ENCODE measurements at regions not wholly inside any gene's neighbourhood (a gene's known extent, or its start where the extent isn't known, plus 50 kb on each side); places are given as distances from the start of the nearest gene placed in this dataset.

DNA sequence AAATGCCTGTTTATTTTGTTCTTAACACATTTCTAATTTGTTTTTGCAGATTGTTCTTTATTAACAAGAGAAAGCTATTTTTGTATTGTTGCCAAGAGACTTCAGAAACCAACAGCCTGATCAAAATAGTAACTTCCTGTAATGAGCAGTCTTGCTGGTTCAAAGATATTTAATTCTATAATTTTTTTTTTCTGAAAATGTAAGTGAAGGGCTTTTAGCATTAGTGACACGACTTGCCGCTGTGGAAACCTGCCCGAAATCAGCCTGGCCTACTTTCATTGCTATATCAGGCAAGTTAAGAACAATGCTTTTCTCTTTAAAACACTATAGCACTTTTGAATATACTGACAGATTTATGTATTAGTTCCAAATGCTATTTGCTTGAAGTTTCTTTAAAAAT is 374.3 kb downstream of the EFNB2 start:
- DNase-seq: no peak

DNA sequence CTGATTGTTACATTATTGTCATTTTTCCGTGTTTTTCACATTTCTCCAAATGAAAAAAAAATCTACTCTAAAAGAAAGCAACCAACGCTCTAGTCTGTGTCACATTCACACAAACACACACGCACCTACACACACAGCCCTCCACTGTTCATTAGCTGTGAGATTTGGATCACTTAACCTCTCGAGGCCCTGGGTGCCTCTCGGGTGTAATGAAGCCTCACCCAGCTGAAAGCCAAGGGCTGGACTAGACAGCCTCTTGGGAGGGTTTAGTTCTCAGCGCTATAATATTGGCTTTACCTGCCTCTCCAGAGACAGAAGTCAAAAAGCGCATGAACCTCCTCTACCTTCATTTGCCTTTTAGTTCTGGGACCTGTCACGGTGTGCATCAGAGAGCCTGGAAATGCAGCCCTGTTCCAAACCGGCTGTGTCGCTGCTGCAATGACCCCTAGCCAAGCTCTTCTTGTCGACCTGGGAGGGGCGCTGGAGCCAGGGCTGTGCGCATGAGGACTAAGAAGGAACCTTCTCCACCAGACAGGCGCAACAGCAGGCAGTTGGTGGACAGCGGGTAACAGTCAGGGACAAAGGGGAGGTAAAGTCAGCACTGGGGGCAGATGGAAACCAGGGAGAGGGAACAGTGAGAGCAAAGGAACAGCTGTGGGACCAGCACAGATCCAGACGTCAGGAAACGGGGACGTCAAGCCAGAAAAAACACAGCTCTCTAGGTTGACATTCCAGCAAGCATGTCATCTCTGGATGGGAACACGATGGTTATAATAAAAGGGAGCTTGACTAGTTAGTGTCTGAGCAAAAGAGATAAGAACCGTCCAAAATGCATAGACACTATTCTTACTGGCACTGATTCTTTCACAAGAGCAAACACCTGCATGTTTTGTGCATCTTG is 375.9 kb downstream of the EFNB2 start:
- no peak for DNase-seq

DNA sequence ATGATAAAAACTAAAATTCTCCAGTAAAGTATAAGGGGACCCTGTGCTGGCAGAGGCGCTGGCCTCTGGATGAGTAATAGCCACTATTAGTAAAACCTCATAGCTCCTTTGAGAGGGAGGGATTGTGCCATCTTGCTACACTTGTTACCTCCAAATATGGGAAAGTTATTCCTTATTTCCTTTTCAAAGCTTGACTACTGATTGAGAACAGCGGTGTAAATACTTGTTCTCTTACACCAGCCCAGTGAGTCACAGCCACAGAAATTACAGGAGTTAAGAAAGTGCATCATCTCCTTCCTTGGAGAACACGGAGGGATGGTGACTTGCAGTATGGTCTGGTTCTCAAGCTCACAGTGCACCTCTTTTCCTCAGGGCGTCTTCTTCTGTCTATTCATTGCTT is 379.0 kb downstream of the EFNB2 start:
- no peak for DNase-seq

DNA sequence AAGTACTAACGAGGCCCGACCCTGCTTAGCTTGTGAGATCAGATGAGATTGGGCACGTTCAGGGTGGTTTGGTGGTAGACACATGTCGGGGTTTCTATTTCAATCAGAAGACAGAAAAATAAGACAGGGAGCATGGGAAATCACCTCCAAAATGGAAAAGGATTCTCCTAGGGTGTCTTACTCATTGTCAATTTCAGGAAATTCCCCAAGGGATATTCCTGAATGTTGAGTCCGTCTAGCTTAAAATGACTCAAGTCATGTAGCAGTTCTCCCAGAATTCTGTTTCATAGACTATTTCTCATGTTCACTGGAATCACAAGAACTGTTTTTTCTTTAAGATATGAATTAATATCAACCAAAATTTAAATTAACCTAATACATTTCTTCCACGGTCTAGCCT is 380.1 kb downstream of the EFNB2 start:
- DNase-seq: no peak

DNA sequence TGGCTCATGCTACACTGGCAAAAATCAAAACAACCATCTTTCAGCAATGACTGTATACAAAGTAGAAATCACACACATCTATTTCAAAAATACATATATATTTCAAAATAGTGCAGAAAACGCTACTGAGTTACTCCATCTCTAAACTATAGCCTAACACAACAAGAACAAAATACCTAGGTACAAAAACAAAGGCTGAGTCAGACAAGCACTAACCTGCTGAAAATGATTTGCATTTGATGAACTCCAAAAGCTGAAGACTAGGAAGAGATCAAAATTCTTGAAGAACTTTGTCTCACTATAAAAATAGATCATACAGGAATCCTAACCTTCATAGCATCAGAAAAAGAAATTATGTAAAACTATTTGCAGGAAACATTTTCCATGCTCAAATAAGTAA is 381.6 kb downstream of the EFNB2 start:
- DNase-seq: no peak

DNA sequence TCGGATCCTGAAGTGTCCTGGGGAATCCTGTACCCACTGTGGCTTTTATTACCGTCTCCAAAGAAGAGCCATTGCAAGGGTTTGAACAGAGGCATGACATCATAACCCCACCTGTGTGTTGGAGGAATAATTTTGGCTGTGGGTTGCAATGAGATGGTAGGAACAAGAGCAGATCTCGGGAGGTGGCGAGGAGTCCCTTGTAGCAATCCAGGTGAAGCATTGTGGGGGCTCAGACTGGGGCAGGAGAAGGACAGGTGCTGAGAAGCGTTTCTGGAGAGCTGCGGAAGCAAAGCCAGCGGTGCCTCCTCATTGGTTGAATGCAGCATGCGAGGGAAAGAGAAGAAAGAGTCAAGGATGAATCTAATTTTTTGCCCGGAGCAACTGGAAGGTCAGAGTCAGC is 382.4 kb downstream of the EFNB2 start:
- no peak for DNase-seq

DNA sequence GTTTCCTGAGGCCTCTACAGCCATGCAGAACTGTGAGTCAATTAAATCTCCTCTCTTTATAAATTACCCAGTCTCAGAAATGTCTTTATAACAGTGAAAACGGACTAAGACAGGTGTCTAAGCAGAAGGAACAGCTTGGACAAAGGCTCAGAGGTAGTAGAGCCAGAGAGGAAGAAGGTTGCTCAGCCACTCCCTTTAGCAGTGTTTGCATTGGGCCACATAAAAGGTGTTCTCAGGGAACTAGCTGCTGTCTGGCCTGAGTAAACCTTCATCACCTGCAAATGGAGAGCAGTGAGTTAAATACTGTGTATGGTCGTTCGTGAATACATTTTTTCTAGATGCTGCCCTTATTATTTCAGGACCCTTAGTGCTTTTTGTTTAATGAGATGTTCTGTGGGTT is 383.4 kb downstream of the EFNB2 start:
- DNase-seq: no peak

DNA sequence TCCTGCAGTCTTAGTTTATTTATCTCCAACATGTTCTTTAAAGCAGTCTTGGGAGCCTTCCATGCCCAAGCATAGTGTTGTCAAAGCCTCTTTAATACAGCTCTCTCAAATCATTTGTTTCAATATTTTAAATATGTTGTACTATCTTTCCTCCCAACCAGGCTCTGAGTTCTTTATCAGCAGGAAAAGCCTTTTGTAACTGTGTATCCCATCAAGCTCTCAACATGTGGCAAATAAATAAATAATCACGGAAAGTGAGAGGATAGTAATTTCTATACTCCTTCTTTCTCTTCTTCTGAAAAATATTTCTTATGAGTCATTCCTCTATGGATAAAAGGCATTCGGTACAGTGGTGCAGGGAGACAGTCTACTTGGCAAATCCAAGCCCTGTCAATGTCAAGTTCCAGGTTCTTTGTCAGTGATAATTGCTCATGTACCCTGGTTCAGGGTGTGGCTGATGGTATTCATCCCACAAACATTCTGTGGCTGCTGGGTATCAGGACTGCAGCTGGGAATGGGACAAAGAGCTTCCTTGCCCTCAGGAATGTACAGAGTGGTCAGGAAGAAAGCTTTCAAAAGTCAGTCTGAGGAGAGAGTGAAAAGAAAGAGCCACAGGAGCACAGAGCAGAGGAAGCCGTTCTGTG is 384.3 kb downstream of the EFNB2 start:
- DNase-seq: no peak

DNA sequence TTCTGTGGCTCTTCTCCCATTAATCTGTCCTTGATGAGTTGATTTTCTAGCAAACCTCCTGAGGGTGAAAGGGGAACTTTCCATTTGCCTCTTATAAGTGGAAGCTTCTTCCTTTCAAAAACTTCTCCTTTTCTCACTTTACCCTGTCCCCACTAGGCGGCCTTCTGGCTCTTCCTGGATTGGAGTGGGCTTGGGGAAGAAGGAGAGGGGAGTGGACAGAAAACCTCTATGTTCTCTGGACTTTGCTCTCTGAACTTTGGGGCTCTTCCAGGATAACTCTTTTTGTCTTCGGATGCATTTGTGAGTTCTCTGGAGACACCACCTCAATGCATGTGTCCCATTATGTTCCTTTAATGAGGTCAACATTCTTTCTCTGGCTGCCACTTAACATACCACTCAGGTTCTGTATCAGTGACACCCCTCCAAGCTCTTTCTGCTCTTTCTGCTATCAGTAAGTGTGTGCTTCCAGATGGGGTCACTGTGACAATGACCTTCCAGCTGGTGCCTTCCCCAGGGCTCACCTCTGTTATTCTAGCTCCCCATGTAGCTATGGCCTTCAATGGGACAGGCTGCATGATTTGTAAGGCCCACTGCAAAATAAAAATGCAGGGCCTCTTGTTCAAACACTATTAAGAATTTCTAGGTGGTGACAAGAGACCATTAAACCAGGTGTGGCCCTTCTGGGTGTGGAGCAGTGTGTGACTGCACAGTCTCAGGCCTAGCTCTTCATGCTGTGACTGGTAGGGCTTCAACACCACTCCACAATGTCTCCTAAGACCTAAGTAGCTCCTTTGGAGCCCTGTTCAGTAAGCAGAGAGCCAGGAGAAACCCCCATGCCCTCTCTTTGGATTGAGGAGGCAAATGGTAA is 389.2 kb downstream of the EFNB2 start:
- no peak for DNase-seq

DNA sequence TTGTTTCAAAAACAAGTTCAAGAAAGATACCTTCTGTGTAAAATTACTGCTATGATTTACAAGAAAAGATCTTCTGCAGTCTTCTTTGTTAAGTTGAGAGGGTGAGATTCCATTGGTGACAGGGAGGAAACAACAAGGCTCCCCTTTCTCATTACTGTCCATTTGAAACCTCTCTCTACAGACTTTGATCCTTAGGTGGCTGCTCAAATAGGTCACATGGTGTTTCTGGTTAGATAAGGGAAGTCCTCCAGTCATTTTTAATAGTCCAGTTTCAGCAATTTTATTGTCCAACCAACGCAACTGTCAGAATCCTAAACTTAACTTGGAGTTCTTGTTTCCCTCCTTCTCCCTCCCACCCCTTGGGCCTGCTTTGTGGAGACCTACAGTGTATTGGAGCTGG is 390.4 kb downstream of the EFNB2 start:
- DNase-seq: no peak

DNA sequence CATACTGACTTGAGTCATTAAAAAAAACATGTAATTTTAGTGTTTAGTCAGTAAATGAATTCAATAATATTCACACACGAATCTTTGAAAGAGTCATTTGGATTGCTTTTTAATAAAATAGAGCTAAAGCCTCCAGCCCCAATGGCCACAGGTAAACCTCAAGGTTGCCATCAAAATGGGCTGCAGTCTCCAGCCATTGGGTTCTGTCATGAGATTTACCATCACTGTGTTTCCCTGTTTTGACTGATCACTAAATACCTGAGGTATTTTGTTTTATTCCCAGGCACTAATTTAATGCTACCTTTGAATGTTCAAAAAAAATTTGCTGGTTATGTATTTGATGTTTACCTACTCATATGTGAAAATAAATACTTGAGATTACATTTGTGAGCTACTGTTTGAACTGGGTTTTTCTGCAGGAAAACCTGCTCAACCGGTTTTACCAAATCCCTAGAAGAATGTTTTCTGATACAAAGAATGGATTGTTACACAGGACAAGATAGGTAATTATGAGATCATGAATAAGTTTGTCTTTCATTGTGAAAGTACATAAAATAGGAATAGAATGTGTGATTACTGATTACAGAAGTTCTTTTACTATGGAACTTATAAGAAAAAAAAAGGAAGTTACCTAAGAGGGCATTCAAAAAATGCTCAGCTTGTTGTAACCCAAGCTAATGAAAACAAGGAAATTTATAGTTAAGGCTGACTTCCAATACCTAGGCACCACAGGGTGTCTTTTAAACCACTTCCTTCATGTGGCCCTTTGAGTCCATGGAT is 391.3 kb downstream of the EFNB2 start:
- no peak for DNase-seq

DNA sequence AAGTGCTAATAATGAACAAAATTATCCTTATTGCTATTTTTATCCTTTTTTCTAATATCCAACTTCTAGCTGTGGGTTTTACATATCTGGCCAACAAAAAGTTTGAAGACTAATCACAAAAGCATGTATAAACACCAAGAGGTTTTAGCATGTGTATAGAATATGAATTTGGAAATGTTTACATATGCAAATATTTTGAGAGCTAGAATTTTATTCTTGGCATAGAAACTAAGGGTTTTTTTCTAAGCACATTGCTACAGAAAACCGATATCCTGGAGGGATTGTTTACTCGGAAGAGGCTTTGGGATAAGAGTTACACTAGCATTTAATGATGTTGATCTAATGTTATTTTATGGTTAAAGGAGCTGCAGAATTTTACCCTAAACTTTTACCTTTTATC is 392.1 kb downstream of the EFNB2 start:
- no peak for DNase-seq

DNA sequence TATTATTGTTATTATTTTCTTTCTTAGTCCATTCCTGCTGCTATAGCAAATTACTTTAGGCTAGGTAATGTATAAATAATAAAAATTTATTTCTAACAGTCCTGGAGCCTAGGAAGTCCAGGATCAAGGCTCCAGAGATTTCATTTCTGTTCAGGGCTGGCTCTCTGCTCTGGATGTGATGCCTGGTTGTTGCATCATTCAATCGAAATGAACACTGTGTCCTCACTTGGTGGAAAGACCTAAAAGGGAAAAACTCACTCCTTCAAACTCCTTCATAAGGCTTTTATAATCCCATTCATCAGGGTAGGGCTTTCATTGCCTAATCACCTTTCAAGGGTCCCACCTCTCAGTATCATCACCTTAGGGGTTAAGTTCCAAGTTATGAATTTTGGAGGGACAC is 395.0 kb downstream of the EFNB2 start:
- DNase-seq: no peak

DNA sequence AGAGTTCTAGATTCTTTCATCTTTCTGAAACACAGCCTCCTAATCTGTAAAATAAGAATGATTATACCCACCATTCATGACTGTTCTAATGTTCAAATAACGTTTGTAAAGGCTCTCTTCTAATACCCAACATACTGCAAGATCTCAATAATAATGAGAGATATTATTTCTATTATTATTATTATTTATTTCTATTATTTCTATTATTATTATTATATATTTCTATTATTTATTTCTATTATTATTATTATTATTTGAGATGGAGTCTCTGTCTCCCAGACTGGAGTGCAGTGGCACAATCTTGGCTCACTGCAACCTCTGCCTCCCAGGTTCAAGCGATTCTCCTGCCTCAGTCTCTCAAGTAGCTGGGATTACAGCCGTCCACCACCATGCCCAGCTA is 395.5 kb downstream of the EFNB2 start:
- no peak for DNase-seq

DNA sequence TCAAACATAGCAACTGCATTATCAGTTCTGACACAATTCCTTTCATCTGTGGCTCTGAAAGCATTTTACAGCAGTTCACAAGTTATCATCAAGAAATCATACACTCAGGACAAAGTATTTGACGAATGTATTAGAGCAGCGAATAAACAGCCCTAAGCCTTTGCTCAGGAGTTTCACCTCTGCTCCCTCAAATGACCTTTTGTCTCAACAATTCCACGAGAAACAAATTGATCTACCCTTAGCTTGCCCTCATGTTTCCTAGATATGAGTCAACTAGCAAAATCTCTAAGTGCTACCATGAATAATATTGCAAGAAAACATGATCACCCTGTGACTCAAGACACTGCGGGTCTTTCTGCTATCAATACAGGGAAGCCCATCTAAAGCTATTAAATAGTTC is 396.1 kb downstream of the EFNB2 start:
- DNase-seq: no peak

DNA sequence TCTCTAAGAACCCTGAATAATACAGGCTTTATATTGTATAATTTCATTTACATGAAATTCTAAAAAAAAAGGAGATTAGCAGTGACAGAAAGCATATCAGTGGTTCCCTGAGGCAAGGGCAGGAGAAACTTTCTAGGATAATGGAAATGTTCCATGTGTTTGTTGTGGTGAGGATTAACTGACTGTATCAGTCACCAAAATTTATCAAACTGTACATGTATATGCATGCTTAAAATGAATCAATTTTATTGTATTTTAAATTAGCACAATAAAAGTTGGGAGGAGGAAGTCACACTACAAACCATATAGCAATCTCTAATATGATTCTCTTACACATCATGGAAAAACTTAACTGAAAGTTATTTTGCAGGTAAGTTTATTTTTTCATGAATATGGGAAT is 396.8 kb downstream of the EFNB2 start:
- DNase-seq: no peak

DNA sequence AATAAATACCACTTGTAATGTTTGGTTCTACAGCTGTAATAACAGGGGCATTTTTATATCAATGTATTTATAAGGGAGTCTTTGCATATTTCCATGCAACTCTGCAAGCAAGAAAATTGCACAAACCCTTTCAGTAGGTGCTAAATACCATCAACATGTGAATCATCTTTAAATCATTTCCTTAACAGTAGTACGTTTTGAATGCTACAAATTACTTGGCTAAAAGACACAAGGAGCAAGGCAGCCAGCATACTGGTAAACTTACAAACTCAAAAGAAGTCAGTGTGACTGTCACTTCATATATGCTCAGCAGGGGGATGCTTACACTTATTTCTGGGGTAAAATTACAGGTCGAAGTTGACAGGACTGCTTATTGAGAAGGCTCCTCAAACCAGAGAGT is 402.4 kb downstream of the EFNB2 start:
- DNase-seq: no peak

DNA sequence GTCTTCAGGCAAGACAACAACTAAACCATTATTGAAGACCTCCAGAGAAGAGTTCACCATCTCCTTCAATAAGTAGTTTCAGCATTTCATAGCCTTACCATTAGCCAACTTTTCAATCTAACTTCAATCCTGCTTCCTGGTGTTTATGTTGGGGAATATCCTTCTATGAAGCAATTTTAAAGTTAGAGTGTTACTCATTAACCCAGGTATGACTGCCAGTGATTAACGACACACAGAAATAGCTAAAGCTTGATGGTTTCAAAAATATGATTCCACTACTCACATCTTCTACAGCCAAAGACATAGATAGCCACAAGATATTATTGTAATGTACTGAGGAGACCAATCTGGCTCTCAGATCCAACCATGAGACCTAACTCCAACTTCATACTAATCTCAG is 403.2 kb downstream of the EFNB2 start:
- no peak for DNase-seq

DNA sequence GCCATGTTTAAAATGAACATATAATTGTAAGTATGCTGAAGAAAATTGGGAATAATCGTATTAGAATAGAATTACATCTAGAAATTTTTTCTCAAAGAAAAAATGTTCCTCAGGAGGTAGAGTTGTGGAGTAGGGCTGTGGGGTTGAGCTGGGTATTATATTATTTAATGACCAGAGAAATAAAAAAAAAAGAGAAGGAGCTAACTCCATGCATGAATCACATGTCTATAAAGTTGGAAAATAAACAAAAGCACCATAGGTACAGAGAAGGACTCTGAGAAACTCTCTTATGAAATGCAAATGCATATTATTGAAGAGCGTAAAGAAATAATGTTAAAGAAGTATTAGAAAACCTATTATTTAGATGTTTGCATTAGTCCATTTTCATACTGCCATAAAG is 405.5 kb downstream of the EFNB2 start:
- DNase-seq: no peak

DNA sequence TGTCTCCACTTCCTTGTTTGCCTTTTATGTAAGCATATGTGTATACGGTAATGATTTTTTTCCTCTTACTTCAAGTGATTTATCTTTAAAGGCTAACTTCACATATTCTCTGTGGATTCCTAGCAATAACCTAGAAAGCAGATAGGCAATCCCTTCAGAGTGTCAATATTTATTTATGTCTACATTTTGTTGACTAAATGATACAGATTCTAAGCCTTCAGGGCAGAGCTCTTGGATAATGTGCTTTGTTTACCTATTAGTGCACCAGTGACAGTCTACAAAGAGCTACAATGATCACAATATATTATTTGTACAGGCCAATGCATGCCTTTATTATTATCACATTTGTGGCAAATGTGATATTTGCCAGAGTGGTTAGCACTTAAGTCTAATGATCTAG is 406.2 kb downstream of the EFNB2 start:
- no peak for DNase-seq

DNA sequence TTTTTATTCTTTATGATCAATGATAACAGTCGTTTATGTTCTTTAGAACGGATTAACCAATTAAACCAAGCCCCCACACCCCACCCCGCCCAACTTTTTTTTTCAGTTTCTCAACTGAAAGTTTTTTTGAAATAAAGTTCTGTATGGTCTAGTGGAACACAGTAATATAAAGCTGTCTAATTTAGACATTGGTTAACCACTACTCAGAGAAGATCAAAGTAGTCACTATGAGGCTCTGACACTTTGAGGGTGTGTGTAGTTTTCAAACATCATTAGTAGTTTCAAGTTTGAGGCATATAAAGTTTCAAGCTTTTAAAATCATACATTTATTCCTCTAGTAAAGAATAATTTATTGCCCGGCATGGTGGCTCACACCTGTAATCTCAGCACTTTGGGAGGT is 413.2 kb downstream of the EFNB2 start:
- DNase-seq: no peak

DNA sequence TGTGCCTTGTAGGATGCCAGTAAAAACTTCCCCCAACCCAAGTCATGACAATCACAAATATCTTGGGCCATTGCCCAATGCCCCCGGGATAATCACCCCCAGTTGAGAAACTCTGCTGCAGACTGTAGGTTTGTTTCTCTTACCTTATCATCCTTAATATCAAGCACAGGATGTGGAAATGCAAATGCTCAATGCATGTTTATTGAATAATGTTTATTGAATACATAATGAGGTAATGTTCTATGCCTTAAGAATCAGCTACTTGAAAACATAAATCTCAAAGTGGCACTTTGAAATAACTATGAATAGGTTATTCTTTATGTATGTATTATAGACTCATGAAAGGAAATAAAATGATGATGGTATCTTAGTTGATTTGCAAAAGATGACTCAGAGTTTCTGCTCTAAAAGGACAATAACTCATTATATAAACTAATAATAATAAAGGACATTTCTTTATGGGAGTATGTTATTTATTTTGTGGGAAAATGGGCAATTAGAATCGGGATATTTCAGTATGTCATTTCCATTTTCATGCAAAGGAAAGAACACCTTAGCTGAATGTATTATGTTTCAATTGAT is 414.2 kb downstream of the EFNB2 start:
- no peak for DNase-seq

DNA sequence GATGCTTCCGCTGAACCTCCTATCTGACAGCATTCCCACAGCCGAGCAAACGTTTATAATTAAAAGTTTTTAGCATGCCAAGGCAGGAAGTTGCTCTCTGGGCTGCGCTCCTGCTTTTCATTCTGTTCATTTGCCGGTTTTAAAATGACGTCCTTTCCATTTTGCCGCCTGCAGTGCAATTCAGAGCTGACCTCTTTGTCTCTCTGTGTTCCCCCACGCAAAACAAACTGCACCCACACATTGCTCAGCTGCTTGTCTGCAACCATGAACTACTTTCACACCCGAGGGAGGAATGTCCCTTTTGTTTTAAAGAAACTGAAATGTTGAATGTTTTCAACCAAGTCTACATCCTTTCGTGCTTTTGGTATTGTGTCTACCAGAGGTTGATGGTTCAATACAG is 416.5 kb downstream of the EFNB2 start:
- no peak for DNase-seq
